ENCODE measurements at regions not wholly inside any gene's neighbourhood (a gene's known extent, or its start where the extent isn't known, plus 50 kb on each side); places are given as distances from the start of the nearest gene placed in this dataset.

GRCh38 chr2:11022064-11022463, 110.3 kb downstream of the KCNF1 start:
- TF ChIP-seq TAF1 (IDR thresholded peaks at IDR 0.05; ENCODE audit: low read depth, low read length) (no peak), POLR2A (IDR thresholded peaks at IDR 0.05; ENCODE audit: low read depth, low read length) (no peak), POLR2AphosphoS5 (IDR thresholded peaks at IDR 0.05; ENCODE audit: low read depth, low read length) (no peak)
